ENCODE measurements at regions not wholly inside any gene's neighbourhood (a gene's known extent, or its start where the extent isn't known, plus 50 kb on each side); places are given as distances from the start of the nearest gene placed in this dataset.

GRCh38 chr7:69225259-69225943 lies 372.9 kb upstream of the AUTS2 start:
- no peaks in the 10 kb centered on the region for H3K27me3 ChIP-seq (ENCODE audit: low read length)
- no peaks in the 10 kb centered on the region for H3K9me3 ChIP-seq (ENCODE audit: low read length)
- ATAC-seq (no peak), DNase-seq (no peak)
- H3K4me2 ChIP-seq (ENCODE audit: low read length) = no peak overlapping the region
- ChIA-PET POLR2A (ENCODE audit: unreplicated experiment) (no interaction called here), CTCF (no interaction called here)
- intact Hi-C loops (cut with micrococcal nuclease) = no loop called here
- no TSS peak for BruUV-seq (replicated peaks)
- H3K79me2 ChIP-seq (ENCODE audit: low read length) = no peaks in the 10 kb centered on the region
- H3K27ac ChIP-seq (ENCODE audit: low read length) = no peak overlapping the region
- no peaks in the 10 kb centered on the region for H4K20me1 ChIP-seq (ENCODE audit: low read length)
- H3K9ac ChIP-seq (ENCODE audit: low read length) = no peak overlapping the region
- H2AFZ ChIP-seq (ENCODE audit: low read length) = no peak overlapping the region
- no peaks in the 10 kb centered on the region for H3F3A ChIP-seq (ENCODE audit: low read length, unreplicated experiment)
- no peaks in the 10 kb centered on the region for H3K4me1 ChIP-seq (ENCODE audit: insufficient read depth, low read length)
- TF ChIP-seq EZH2phosphoT487 (IDR thresholded peaks at IDR 0.05; ENCODE audit: borderline replicate concordance, low read length) = no peak
- TF ChIP-seq CTCF (conservative IDR thresholded peaks at IDR 0.05; ENCODE audit: low read depth, low read length) = no peak
- no peaks in the 10 kb centered on the region for H3K36me3 ChIP-seq (ENCODE audit: low read depth, low read length)
- no peaks in the 10 kb centered on the region for H3K9me2 ChIP-seq (replicated peaks; ENCODE audit: low read length)
- H3K4me3 ChIP-seq (ENCODE audit: low read length) = no peak overlapping the region

GRCh38 chr7:69228212-69228811 lies 370.0 kb upstream of the AUTS2 start:
- Histone ChIP-seq H4K20me1 (ENCODE audit: low read length) (no peaks in the 10 kb centered on the region), H3K4me1 (ENCODE audit: insufficient read depth, low read length) (no peaks in the 10 kb centered on the region), H3K4me2 (ENCODE audit: low read length) (no peak overlapping the region), H3F3A (ENCODE audit: low read length, unreplicated experiment) (no peaks in the 10 kb centered on the region), H2AFZ (ENCODE audit: low read length) (no peak overlapping the region), H3K79me2 (ENCODE audit: low read length) (no peaks in the 10 kb centered on the region), H3K36me3 (ENCODE audit: low read depth, low read length) (no peaks in the 10 kb centered on the region), H3K27ac (ENCODE audit: low read length) (no peak overlapping the region), H3K9ac (ENCODE audit: low read length) (no peak overlapping the region), H3K4me3 (ENCODE audit: low read length) (no peak overlapping the region), H3K9me3 (ENCODE audit: low read length) (no peaks in the 10 kb centered on the region), H3K9me2 (replicated peaks; ENCODE audit: low read length) (no peaks in the 10 kb centered on the region), H3K27me3 (ENCODE audit: low read length) (no peaks in the 10 kb centered on the region)
- ChIA-PET POLR2A (ENCODE audit: unreplicated experiment) (no interaction called here), CTCF (no interaction called here)
- TF ChIP-seq EZH2phosphoT487 (IDR thresholded peaks at IDR 0.05; ENCODE audit: borderline replicate concordance, low read length) = no peak
- no peak for TF ChIP-seq CTCF (conservative IDR thresholded peaks at IDR 0.05; ENCODE audit: low read depth, low read length)
- TF ChIP-seq EZH2 (IDR thresholded peaks at IDR 0.05; ENCODE audit: low read length, unreplicated experiment) = no peak
- ATAC-seq (no peak), DNase-seq (no peak)
- intact Hi-C loops (cut with micrococcal nuclease) = no loop called here
- no TSS peak for BruUV-seq (replicated peaks)
